IPS-NIHi7 (cell line): ENCODE measurements at regions not wholly inside any gene's neighbourhood (a gene's known extent, or its start where the extent isn't known, plus 50 kb on each side); places are given as distances from the start of the nearest gene placed in this dataset.

Source experiments
- DNase-seq: peaks from one replicate; pipeline ENCODE4 v3.0.0; 2012; ENCODE audit warnings: mixed read lengths; ENCODE audit errors: extremely low spot score

DNA sequence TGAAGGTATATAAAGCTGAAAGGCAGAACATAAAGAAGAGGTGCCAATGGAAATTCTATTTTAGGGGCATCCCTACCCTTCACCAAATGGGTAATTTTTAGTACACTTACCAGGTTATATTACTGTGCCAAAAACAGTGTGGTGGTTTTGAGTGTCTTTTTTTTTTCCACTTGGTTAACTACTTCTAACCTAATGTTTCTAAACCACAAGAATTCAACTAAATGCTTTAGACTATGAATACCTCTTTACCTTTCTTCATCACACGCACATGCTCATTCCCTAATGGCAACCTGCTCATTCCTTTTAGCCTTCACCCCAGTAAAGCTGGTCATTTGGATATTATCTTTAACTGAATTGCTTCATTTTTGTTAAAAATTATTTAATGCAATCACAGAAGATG lies 215.6 kb downstream of the PIK3R1 start:
- DNase-seq, result no peak

DNA sequence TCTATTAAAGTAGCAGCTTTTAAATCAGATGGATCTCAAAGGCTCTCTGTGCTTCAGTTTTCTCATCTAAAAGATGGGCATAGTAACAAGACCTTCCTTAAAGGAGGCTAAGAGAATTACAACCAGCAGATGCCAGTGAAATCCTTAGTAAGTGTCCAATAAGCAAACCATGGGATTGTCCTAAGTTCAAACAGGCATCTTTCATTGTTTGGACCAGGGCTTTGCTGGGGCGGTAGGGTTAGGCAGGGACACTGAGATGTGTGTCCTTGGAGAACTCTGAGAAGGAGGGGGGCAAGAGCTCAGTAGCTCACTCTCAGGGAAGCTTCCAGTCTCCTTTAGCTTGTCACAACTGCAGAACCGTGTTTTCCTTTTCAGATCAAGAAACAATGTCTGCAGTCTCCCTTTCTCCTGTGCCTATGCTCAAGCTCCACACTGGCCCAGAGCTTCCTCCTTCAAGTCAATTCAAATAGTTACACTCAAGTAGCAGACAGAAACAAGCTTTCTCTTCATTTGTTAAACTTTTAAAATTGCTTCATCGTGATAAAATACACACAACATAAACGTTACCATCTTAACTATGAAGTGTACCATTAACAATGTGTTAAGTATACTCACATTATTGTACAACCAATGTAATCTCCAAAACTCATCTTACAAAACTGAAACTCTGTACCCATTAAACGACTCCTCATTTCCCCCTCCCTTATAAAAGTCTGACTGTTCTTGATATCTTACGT lies 216.2 kb downstream of the PIK3R1 start:
- DNase-seq, result no peak

DNA sequence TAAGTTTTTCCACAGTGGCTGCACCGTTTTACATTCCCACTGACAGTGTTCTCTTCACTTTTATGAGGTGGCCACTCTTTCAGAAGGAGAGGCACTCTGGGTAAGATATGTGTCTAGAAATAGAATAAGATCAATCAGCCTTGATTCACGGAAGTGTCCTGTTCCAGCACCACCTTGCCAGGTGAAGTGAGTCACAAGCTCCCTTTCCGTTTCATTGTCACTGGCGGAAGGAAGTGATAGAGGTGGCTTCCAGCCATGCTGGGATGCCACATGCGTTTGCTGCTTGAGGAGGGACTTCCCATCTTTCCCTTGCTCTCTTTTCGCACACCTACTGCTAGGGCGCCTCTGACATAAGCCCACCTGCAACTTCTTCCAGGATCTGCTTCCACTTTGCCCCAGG lies 217.1 kb downstream of the PIK3R1 start:
- no peak for DNase-seq

DNA sequence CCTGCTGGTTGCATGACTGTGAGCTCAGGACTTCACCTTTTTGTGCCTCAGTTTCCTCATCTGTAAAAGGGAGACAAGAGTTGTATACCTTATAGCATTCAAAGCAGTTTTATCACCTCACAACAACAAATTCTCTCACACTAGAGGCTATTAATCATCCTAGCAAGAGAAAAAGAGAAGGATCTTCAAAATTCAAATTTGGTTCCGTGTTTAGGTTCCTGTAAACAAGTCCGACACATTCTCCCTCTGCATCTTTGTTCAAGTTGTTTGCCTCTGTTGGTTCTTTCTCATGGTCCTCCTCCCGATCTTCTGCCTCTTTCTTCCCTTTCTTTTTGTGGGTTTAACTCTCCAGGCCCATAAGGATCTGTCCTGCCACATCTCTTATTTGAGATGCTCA lies 218.0 kb downstream of the PIK3R1 start:
- DNase-seq, result no peak

DNA sequence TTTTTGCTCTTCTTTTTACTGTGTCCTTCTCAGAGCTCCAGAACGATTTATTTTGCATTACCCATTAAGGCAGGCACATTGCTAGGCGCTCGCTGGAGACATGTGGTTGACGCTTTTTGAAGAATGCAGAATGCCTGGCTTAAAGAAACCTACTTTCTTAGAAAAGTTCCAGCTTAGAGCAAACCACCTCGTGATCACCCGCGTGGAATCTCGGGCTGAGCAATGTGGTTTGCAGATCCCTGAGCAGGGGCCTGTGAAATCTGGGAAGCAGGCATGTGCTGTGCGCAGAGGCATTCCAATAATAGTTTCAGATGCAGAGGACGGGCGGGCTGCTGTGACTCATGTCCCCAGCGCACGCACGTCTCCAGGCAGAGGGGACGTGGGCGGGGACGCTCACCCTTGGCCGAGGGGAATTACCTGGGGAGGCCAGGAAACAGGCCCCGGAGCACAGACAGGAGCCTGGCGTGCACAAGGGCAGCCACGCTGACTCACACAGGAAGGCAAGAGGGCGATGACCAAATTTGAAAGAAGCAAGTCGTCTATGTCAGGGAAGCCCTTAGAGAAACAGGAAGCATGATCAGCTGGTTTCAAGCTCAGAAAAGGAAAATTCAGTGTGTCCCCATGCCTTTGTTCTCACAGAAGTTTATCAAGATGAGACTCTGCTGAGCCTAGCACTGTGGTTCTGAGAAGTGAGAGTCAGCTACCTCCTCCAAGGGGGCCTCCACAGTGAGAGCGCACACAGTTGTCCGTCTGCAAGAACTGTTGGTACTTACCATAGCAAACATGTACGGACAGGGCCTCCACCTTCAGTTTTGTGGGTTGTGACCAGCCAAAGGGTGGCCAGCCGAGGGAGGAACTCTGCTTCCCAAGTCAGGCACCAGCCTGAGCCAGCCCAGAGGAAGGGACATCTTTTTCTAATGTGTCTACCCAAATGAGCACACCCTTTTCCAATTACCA lies 218.6 kb downstream of the PIK3R1 start:
- peak; percentile 64 for DNase-seq

DNA sequence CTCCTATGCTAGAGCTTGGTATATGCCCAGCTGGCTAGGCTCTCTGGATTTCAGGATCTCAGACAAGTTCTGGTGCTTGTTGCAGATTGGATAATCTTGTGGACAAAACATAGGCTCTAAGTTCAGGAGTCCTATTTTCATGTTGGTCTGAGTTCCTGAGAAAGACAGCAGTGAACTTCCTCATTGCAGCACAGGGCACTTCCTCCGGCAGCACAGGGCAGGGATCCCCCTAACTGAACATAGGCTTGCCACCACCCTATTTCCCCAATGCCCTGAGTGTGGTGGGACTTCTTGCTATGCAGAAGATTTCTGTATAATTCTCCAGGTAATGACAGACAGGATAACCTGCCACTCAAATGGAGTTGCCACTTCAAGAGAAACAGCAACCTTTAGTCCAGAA lies 220.1 kb downstream of the PIK3R1 start:
- no peak for DNase-seq

DNA sequence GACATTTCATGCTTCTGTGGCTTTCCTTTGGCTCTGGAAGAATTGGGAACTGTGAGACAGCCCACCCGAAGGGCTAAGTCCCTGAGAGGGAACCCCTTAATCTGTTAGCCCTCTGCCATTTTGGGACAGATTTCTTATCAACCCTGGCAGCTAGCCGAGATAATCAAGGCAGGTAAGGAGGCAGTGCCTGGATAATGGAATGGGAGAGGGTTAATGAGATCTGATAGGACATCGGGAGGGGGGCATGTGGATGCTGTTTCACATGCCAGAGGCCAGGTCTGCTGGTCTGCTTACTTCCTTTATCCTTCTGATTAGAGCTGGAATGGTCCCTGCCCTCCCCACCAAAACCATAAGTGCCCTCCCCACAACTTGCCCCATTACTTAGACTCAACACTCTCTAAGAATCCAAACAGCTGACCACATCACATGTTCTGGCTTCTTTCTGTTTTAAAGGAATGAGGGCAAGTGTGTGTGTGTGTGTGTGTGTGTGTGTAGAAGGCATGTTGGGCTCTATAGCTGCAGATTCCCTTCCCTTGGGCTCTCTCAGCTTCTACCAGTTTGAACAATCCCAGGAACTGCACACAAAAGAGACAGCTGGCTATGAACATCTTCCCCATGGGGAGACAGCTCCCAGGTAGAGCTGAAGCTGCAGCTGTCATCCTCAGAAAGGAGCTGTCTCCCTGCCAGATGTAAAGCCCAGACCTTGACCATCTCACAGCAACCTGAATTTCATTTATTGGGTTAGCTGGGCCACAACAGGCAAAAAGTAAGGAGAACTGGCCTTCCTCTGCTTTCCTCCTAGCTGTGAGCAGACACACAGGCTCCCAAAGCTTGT lies 221.3 kb downstream of the PIK3R1 start:
- no peak for DNase-seq

DNA sequence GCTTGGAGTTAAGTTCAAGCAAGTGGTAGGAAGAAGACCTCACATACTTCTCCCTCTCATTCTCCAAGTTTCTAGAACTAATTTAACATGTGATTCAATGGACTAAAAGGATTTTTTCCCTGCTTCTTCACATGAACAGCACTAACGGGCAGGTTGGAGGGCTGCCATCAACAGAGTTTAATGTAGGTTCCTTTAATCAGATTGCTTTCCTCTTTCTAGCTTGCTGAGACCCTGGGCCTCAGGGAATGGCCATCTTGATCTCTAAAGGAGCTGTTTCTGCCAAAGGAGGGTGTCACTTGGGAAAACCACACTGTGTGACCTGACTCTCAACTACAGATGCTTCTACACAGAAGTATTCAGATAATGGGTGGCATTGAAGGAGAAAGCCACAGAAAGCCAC lies 223.3 kb downstream of the PIK3R1 start:
- no peak for DNase-seq

DNA sequence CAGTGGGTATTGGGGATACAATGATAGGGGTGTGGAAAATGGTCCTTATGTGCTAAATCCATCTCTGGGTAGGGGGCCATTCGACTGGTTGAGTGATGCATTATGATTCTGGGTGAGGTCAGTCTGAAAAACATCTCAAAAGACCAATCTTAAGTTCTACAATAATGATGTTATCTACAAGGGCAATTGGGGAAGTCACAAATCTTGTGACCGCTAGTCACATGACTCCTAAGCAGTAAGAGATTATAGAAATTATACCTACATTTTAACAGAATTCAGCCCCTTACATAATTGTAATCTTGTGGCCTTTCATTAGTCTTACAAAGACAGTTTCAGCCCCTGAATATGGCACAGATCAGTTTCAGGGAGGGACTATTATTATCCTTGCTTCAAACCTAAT lies 224.7 kb downstream of the PIK3R1 start:
- no peak for DNase-seq

DNA sequence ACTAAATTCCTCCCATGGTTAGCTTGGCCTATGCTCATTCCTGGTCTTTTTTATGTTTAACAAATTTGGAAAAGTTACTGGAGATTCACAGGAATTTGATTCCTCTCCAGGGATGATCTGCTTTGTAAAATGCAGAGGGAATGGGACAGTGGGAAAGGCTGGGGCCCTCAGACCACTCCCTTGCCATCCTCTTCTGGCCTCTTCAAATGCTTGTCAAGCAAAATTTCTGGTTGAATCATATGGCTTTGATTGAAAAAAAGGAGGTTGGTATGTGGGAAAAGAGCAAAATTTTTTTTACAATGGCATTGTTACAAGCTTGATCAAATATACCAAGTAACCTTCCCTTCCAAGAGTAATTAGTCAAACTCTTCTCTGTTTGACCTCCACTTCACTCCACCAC lies 225.1 kb downstream of the PIK3R1 start:
- DNase-seq, result no peak

DNA sequence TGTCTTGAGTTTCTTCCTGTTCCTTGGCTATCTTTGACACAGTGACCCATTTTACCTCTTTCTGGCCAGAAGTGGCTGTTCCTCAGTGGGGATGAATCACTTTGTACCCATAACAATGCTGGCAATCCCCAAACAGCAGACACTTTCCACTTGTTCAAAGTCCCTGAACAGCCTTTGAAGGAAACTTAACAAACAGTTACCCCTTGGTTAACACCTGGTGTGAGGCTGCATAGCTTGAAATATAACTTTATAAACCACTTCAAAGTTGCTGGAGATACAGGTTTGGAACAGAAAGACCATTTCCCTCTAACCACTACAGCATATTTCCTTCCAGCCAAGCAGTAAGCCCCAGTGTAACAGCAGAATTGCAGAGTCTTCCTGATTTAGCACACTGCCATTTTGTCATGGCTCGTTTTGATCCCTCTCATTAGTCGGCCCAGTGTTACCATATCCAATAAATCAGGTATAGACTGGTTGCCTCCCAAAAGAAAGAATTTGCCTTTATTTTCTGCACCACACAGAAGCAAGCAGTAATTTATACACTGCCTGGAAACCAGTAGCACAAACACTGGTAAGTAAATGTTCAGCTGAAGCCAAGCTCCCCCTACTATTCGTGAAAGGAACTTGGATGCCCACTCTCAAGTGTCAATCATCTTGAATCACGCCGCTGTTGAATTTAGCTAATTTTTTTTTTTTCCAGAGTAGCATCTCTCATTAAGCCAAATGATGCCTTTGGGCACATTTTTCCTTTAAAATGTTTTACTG lies 225.9 kb downstream of the PIK3R1 start:
- DNase-seq, result no peak

DNA sequence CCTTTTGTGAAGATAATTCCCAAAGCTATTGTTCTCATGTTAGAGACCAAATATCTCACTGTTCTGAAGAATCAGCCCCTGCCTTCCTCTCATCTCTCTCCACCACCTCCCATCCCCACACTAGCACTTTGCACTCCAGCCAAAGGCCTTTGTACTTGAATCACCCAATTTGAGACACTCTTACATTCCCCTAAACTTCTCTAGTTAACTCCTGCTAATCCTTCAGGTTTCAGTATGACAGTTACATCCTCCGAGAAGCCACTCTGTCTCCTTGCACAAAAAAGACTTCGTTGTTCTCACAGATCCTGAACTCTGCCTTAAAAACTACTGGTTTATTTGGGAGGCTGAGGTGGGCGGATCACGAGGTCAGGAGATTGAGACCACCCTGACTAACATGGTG lies 227.5 kb downstream of the PIK3R1 start:
- no peak for DNase-seq

DNA sequence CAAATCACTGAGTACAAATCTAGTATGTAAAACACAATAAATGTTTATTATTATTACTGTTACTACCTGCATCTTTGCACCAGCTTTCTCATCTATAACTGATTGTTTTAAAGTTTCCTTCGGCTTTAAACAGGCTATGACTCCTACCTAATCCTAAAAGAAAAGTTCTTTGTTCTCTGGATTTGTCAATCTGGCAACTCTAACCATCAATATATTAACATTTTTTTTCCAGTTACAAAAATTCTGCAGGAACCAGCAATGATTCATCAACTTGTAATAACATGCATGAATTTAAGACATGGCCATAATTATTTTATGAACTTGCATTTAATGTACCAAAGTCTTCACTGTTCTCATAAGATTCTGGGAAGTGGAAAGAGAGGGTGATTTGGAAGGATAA lies 228.5 kb downstream of the PIK3R1 start:
- DNase-seq, result no peak

DNA sequence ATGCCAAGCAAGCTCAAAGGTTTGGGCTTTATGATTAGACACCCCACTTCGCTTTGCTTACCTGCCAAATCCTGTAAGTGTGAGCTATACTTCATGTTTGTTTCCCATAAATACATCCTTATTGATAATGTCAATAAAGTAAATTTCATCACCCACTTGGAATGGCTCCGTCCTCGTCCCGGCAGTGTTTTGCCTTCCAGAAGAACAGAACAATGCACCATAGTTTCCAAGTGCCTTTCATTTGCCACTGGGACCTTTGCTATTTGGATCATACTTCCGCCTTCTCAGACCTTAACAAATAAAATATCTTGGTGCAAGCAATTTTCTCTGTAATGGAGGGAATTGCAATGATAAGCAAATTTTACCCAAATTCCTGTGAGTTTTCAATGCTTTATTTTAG lies 229.3 kb downstream of the PIK3R1 start:
- DNase-seq, result no peak

DNA sequence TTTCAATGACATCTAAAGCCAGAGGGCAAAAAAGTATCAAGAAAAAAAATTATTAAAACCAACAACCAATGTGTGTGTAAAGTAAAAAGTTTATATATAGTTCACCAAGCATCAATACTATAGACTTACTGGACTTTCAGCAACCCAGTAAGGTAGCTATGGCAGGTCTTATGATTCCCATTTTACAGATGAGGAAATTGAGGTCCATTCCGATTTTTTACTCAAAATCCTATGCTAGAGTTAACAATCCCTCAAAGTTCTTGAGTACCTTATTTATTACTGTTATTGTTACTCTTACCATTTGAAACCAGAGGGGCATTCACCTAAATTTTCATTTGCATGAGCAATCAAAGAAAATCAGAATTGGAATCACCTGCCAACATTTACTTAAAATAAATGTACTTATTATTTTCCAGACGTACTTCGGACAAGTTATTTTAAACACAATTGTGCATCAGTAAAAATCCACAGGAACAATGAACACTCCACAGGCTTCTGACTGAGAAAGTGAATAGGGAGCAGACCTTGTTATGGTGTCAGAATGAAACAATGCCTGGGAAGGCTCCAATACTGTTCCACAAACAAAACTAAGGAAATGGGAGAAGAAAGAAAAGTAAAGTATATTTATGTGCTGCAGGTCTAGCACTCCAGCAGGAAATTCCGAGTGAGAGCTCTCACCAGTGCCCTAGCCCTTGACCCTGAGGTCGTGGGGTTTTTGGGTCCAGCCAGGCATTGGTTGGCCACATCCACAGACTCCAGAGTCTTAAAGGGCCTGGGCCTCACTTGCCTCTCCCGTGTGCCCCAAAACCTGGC lies 229.9 kb downstream of the PIK3R1 start:
- no peak for DNase-seq

DNA sequence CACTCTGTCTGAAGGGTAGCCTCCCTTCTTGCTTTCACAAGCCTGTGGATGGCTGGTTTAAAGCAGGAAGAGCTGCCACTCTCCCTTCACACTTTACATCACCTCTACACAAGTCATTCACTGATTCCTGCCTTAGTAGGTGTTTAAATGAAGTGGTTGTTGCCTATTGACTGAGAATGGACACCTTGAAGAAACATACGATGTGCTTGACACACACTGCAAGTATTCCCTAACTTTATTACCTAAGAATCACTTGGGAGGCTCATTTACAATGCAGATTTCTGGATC lies 230.5 kb downstream of the PIK3R1 start:
- no peak for DNase-seq

DNA sequence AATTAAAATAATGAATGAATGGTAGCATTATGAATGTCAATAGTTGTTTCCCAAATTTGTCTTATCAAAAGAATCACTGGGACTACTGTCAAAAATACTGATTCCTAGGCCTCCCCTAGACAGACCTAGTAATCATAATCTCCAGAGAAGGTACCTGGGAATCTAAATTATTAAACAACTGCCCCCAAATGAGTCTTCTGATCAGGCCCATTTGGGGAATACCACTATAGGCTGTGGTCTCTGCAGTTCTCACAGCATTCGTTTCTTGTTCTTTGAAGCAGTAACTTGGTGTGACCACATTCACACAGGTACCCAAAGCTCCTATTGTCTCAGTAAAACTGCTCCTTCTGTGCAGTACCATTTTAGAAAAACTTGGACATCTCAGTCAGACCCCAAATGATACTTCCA lies 230.9 kb downstream of the PIK3R1 start:
- DNase-seq, result no peak

DNA sequence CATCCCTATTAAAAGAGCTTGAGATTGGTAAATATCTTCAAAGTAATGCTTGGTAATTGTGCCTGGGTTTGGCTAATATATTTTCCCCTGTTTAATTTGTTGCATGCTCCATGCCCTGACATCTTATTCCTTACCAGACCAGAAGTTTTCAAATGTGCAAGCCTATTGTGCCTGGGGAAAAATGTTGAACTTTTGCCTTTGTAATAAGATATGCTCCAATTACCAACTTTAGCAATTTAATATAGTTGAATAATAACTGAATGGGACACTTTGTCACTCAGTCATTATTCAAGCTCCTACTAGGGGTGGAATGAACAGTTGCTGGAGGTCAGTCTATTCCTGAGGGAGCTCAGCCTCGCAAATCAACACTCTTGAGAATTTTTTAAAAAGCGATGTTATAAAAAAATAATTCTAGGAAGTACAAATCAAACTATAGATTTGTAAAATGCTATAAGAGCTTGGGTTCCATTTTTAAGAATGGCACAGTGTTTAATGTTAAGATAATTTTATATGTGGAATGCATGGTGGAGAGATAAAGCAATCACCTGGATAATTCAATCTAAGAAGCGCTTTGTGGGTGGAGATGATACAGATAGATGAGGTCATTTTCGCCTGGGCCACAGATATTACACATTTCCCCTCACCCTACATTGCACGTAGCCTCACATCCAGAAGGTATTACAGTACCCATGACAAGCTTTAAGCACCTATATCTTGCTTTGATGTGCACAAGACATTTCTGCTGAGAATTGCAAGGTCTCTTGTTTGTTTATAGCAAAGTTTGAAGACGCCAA lies 231.8 kb downstream of the PIK3R1 start:
- DNase-seq, result no peak

DNA sequence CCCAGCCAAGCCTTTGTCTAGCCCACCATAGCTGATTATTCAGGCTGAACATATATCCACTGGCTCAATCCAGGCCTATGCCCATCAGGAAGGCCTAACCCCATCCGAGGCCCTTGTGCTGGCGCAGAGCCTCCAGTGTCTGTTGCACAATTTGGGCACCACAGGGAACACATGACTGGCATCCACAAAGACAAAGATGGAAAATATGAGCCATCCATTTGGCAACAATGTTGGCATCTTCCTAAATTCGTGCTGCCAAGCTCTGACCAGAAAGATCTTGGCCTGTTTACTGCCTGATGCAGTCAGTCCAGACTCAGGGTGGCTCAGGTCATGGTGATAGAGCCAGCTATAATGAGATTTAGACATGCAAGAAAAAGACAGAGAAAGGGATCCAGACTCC lies 233.8 kb downstream of the PIK3R1 start:
- DNase-seq, result no peak

DNA sequence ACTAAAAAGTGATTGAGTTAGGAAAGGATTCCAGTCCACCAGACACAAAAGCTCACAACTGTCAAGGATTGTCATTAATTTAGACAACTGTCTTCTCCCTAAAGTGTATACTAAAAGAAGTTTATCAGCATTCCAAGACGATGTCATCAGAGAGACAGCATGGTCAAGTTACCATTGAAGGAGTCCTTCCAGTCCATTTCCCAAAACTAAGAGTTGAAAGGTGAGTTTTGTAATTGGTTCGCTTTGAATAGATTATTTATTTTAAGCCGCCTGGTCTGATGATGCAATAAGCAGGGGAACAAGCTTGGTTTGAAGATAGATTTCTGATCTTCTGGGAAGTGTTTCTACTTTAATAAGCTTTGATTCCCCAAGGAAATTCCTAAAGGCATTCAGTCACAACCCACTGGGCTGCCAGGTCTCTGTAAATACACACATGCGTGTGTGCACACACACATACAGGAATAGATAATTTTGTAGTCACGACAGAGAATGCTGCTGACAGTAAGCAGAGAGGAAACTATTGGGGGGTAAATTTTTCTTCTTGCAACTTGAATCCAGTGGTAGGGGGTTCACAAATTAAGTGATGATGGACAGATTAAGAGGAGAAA lies 234.8 kb downstream of the PIK3R1 start:
- no peak for DNase-seq
